Upper lobe of left lung (tissue), 4 donors: ENCODE measurements at regions not wholly inside any gene's neighbourhood (a gene's known extent, or its start where the extent isn't known, plus 50 kb on each side); places are given as distances from the start of the nearest gene placed in this dataset.

ENCODE experiments used
- EP300 ChIP-seq, 4 donors: sonication (generic); formaldehyde crosslinking; IDR thresholded peaks; one replicate each; pipeline ENCODE4 v1.5.1; 2017; ENCODE audit warnings: antibody characterized with exemption in 4 of 4, control low read depth in 2 of 4
- POLR2AphosphoS5 ChIP-seq, 2 donors: sonication (generic); formaldehyde crosslinking; IDR thresholded peaks; one replicate each; pipeline ENCODE4 v1.5.1; 2017; ENCODE audit warnings: antibody characterized with exemption in 2 of 2
- TF ChIP-seq, protein P1 (sequence below), 6 experiments: fragments of 450-650 bp in 4 of 6; fragments of 200-600 bp in 2 of 6; sonication (generic) in 2 of 6; IDR thresholded peaks; one replicate each; pipeline ENCODE4 v1.5.1; 2016 to 2019; ENCODE audit warnings: antibody characterized with exemption in 6 of 6

DNA sequence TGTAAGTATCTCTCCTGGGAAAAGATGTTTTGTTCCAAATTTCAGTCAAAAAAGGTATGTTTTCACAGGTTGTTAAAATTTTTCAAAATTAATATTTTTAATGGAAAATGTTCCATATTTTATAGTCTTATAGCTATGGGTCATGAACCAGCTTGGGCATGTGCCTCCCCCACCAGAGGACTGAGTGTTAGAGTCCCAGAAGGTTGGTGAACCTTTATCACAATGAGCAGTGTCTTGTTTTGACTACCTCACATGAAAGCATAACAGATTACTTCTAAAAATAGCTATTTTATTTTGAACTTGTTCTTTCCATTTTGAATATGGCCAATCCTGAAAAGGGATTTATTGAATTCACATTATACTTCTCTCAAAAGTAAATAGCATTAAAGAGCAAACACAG lies 112.5 kb upstream of the TSC22D1 start:
- TF ChIP-seq, protein P1, sequence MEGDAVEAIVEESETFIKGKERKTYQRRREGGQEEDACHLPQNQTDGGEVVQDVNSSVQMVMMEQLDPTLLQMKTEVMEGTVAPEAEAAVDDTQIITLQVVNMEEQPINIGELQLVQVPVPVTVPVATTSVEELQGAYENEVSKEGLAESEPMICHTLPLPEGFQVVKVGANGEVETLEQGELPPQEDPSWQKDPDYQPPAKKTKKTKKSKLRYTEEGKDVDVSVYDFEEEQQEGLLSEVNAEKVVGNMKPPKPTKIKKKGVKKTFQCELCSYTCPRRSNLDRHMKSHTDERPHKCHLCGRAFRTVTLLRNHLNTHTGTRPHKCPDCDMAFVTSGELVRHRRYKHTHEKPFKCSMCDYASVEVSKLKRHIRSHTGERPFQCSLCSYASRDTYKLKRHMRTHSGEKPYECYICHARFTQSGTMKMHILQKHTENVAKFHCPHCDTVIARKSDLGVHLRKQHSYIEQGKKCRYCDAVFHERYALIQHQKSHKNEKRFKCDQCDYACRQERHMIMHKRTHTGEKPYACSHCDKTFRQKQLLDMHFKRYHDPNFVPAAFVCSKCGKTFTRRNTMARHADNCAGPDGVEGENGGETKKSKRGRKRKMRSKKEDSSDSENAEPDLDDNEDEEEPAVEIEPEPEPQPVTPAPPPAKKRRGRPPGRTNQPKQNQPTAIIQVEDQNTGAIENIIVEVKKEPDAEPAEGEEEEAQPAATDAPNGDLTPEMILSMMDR (IDR thresholded peaks at IDR 0.05), result no peak
- TF ChIP-seq POLR2AphosphoS5 (IDR thresholded peaks at IDR 0.05) (no peak), EP300 (IDR thresholded peaks at IDR 0.05) (no peak)
